Posterior cingulate gyrus (tissue), 11 donors: ENCODE measurements at regions not wholly inside any gene's neighbourhood (a gene's known extent, or its start where the extent isn't known, plus 50 kb on each side); places are given as distances from the start of the nearest gene placed in this dataset.

Experiments
- DNase-seq, 10 donors: peaks; one replicate each; pipeline versions ENCODE4 v3.0.0 to v3.0.0-alpha.2; 2020 to 2021; ENCODE audit warnings: mixed read lengths in 3 of 10
- intact Hi-C: fragments of 100-400 bp; cut with DNase I; formaldehyde crosslinking; loops from one replicate; pipeline ENCODE4 v1.15.1; 2023

DNA sequence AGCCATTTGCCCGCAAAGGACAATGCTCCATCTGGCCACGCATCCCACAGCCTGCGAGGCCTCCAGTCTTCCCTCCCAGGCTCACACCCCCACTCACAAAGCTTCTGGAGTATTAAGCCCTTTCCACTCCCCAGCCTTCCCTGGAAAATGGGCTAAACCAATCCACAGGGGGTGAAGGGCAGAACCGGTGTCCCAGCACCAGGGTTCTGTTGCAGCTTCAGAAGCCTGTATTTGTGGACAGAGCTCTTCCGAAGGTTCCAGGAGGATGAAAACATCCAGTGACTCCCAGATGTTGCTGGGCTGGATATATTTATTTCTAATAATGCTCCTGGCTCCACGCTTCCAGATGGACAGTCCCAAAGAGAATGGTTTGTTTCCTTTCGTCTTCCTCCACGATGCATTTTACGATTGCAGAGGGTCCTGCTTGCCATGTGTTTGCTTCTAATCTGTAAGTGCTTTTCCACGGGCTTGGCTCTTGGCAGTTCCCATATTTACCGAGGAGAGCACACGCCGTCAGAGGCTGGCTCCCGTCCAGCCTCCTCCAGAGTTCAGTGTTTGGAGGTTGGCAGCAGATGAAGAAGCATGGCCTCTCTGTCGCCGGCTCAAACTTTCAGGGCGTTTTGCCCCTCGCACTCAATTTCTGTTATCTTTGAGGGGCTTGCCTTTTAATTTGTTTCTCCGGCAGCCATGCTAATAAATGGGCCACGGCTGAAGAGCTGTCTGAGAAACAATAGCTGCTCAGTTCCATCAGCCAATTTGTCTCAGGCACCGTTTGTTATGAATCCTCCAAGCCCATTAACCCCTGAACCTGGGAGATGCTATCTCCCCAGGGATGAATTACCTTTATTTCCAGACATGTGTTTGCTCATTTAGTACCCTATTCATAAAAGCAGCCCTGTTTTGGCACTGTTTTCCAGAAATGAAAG is 367.9 kb upstream of the PROK2 start:
- intact Hi-C loops = loop anchor here (10.0 kb wide), 1 partner anchor 198 kb away; no protein-coding TSS in a partner anchor

DNA sequence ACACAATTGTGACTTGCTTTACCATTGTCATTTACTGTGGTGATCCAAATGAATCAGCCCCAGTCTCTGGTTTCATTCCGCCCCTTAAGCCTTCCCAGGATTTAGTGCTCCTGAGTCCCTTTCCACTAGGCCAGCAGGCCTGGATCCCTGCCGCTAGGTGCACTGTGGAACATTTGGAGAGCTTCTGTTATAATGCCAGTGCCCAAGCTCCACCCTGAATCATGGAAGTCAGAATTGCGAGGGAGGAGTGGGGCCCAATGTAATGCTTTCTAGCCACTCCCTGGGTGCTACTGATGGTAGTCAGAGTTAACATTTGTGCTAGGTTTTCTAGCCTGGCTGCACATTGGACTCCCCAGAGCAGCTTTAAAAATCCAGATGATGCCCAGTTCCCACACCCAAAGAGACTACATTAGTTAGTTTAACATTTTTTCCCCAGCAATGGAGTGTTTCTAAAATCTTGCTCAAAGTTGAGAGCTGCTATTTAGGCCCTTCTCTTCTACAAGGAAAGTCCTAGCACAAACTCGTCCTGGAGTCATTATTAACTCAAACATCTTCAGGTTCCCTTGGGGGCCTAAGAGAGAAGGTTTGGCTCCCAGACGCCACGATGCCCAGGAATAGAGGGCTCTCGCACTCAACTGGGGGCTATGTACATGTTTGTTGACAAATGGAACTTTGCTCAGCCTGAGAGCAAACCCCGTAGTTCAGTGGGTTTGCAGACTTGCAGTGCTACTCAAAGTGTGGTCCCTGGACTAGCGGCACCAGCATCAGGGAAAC is 366.7 kb upstream of the PROK2 start:
- intact Hi-C loops = loop anchor here (10.0 kb wide), 1 partner anchor 197 kb away; no protein-coding TSS in a partner anchor

More for the DNA sequence above, 367.9 kb upstream of the PROK2 start:
- DNase-seq = peak; percentile 27 to 94 (median 56)

DNA sequence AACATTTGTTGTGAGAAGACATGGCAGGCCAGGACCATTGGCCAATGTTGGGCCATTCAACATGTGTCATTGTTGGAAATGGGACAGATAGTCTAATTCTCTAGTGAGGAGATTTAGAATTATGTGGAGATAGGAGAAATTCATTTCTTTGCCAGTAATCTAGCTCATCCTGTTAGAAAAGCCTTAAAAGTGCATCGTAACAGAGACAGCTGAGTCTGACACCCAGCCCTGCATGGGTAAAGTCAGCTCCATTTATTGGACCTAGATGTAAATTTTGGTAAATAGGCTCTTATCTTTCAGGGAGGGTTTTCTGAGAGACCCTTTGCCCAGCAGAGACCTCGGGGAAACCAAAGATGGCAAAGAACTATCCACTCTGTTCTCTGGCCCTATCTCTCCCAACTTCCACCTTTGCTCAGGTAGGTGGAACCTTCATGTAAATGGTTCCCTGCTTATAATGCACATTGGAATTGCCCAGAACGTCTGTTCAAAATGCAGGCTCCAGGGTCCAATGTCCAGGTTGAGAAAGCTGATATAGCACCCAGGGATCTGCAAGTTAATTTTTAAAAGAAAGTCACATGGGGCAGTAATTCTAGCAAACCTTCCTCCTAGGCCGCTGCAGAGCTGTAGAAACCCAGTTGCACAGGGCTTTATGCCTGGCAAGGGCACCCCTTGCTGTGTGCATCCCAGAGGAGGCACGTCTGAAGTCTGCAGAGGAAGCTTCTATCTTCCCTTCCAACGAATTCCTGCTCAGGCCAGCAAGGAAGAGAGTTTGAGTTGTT is 365.9 kb upstream of the PROK2 start:
- no peak for DNase-seq
- intact Hi-C loops = loop anchor here (10.0 kb wide), 1 partner anchor 196 kb away; no protein-coding TSS in a partner anchor

More for the DNA sequence above, 366.7 kb upstream of the PROK2 start:
- no peak for DNase-seq

DNA sequence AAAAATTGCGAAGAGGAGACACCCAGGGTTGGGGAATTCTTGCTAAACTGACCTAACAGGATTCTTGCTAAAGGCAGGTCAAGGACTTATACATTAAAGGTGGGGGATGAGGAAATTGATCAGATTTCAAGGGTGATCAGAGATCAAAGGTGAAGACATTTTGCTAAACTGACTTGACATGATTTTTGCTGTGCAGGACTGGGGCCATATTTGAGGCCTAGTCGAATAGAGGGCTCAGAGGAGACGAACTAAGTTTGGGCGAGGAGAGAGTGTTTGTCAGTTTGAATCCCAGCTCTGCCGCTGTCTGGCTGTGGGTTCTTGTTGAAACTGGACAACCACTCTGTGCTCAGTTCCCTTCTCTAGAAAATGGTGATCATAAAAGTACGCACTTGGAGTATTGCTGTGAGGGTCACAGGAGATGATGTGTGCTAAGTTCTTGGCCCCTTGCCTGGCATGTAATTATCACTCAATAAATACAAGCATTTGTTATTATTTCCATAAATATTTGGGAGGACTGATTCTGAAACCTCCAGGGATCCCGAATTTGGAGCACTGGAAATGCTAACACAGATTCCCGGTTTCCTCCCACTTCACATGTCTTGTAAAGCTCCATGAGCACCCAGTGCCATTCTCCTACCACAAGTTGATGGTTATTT is 364.8 kb upstream of the PROK2 start:
- intact Hi-C loops = loop anchor here (10.0 kb wide), 1 partner anchor 195 kb away; no protein-coding TSS in a partner anchor
- no peak for DNase-seq

DNA sequence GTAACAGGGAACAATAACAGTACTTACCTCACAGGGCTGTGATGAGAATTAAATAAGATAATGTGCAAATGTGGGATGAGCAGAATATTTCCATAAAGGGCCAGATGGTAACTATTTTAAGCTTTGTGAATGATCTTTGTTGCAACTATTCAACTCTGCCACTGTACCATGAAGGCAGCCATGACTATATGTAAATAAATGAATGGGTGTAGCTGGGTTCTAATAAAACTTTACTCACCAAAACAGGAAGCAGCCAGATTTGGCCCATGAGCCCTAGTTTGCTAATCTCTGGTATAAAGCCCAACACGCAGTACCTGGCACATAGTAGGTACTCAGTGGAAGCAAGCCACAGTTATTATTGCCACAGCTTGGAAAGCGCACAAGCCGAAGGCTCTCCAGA is 362.7 kb upstream of the PROK2 start:
- DNase-seq = no peak
- intact Hi-C loops = no loop called here

DNA sequence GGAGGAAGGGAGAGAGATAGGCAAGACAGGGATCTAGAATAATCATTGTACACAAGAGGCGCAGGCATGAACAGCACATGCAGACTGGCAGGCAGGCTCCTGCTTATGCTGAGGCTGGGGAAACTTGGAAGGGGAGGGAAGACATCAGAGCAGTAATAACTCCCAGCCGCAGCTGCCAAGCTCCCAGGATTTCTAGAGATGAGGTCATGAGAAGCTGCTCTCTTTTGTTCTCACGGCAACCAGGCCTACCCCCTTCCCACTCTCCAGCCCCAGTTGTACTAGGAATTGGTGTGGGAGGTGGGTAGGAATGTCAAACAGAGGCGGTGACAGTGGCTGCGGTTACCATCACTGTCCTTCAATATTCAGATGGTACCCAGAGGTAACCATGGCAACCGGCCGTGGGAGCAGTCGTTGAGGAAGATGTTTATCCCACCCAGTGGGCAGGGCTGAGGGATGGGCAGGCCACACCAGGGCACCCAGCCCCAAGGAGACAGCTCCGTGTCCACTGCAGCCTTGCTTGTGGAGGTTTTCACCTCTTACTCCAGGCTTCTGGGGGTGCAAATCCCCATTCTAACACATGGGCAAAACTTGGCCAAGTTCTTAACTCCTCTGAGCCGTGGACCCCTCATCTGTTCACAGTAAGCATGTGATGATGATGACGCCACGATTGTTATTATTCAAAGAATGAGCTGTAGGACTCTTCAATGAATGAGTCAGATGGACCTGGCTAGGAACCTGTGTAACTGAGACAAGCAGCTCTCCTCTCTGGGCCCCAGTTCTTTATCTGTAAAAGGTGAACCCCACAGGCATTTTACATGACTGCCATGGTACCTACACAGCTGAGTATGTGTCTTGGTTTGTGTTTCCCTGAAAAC is 360.8 kb upstream of the PROK2 start:
- intact Hi-C loops = no loop called here

DNA sequence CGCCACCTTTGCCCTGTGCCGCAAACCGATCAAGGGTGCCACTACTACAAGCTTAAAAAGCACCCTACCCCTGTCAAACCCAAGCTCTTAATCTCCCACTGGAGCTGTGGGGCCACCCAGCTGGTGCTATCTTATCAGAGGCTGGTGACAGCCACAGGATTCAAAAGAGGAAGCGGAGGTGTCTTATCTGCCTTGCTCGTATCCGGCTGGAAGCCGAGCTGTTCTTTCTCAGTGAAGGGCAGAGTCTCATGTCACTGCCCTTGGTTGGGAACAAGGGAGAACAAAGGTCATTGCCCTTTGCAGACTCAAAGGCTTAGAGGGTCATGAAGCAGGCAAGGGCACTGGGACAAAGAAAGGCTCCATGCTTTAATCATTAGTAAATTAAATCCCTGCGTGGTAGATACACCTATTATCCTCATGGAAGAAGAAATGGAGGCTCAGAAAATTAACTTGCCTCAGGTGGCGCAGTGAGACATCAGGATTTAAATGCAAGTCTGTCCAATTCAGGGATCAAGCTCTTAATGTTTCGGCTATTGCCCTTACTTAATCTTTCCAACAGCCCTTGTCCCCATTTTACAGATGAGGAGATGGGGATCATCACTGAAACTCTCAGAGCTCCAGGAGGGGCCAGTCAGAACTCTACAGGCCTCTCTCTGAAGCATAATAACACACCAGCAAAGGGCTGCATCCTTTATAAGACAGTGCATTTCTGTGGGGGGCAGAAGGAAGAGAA is 360.0 kb upstream of the PROK2 start:
- DNase-seq = no peak
- intact Hi-C loops = no loop called here

More for the DNA sequence above, 360.8 kb upstream of the PROK2 start:
- peak in 7 of 10 donors; percentile 19 to 90 (median 50) for DNase-seq

DNA sequence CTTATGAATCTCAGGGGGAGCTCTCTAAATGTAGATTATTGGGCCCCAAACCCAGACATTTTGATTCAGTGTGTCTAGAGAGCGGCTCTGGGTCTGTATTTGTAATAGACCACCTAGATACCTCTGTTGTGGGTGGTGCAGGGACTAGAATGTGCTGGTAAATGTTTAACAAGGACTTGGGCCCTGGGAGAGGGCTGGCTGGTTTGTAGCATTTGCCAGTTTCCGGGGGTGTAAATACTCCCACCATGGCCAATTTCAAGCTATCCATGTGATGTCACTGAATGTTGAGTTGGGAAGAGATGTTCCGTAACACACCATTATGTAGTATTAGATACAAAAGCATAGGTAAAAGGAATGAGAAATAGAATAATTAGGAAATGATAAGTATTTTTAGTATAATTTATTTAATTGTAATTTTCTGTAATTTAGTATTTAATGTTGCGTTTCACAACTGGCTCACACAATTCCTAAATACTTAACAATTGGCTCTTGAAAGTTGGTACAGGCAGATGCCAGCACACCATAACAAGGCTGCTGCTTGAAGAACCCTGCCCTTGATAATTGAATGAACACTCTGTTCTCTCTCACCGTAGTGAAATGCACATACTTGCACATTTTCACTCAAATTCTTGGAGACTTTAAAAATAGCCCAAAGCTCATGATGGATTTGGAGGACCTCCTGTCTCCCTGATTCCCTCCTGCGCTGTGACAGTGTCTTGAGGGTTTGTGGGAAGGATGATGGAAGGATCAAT is 359.2 kb upstream of the PROK2 start:
- DNase-seq = no peak

DNA sequence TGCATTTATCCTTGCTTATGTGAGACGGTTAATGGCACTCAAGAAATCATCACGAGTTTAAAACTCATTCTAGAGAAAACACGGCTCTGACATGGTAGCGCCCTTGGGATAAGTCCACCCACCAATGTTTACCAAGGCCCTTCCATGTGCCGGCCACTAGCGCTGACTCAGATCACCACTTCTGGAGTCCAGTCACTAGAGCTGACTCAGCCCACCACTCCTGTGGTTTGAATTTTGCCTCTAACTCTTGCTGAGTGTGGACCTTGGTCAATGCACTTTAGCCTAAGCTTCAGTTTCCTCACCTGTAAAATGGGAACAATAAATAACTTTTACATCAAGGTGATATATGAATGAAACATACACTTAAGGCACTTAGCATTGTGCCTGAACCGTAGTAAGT is 358.4 kb upstream of the PROK2 start:
- intact Hi-C loops = no loop called here
- DNase-seq = no peak

More for the DNA sequence above, 359.2 kb upstream of the PROK2 start:
- intact Hi-C loops = no loop called here

DNA sequence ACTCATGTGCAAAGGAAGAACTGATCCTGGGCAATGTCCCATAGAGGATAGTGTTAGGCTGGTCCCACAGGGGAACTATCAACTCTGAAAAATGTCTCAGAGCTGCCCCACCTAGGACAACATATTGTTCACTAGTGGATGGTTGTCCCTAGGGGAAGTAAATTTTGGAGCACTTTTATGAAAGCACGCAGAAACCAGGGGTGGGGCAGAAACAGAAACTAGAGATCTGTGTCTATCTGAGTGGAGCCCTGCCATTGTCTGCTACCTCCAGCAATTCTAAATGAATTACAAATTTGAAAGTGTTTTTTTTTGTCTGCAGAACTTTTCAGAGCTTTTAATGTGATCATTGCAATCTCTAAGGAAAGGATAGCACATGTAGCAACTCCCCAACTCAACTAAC is 357.1 kb upstream of the PROK2 start:
- intact Hi-C loops = no loop called here
- DNase-seq = no peak

DNA sequence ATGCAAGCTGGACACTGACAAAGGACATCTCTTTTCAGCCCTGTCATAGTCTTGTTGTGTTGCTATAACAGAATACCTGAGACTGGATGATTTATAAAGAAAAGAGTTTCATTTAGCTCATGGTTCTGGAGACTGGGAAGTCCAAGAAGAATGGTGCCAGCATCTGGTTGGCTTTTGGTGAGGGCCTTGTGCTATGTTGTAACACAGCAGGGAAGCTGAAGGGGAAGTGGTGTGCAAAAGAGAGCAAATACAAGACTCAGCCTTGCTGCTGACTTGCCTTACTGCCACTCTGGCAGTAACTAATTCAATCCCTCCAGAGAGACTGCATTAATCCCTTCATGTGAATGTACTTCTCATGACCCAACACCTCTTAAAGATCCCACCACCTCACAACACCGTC is 356.3 kb upstream of the PROK2 start:
- intact Hi-C loops = no loop called here
- no peak for DNase-seq

DNA sequence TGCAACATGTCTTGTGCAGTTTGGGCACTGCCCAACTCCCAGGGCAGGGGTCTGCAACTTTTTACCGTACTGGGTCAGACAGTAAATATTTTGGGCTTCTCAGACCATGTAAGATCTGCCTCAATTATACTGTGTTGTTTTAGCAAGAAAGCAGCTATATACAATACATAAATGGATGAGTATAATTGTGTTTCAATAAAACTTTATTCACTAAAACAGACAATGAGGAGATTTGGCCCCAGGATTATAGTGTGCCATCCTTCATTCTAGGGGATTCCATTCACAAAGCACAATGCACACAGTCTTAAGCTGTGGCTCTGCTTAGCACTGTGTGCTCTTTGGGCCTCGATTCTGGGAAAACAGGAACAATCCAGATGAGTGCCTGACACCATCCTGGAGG is 354.4 kb upstream of the PROK2 start:
- intact Hi-C loops = no loop called here
- no peak for DNase-seq

DNA sequence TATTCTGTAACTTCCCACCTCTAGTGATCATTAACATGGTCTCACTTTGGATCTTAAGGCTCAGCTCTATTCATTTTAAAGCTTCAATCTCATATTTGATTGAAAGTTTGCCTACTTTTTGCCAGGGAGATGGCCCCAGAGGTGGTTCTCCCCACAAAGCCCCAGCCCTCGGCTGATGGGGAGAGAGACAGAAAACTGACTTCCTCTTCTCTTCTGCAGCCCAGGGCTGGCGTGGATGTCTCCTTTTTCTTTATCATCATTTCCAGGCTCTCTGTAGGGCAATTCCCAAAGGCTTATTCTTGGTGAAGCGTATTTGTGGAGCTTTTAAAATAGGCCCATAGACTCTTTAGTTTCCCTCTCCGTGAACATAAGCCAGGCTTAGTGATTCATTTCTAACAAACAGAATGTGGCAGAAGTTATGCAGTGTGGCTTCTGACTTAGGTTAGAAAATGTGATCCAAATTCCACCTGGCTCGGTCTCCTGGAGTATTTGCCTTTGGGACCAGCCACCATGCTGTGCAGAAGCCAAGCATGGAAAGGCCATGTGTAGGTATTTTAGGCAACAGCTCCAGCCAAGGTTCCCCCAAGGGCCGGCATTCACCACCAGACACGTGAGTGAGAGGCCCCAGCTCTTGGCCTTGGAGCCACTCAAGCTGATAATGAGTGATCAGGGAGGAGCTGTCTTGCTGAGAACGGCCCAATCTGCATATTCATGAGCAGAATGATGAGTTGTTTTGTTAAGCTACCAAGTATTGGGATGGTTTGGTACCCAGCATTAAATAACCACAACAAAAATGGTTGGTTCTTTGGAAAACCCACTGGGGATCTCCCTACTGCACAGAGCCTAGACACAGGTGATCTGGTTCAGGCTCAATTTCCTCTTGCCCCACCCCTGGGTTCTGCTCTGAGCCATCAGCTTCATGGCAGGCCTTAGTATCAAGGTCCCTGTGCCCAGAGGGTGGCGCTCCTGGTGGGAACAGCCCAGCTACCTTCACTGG is 353.2 kb upstream of the PROK2 start:
- no peak for DNase-seq
- intact Hi-C loops = no loop called here

DNA sequence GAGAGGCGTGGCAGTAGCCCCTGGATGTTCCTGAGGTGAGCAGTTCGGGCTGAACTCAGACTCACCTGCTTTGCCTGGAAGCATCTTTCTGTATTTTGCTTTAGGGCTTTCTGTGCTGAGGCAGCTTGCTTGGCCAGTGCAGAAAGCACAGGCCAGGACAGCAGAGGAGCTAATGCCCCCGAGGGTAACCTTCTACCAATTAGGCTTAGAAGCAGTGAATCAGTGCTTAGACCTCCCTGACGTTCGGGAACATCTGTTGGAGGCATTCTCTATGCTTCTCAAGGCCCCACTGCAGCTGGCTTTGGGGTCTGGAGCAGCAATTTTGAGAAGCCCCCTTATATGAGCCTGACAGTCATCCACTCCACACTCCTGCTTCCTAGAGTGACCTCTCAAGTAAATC is 350.7 kb upstream of the PROK2 start:
- no peak for DNase-seq
- intact Hi-C loops = no loop called here

DNA sequence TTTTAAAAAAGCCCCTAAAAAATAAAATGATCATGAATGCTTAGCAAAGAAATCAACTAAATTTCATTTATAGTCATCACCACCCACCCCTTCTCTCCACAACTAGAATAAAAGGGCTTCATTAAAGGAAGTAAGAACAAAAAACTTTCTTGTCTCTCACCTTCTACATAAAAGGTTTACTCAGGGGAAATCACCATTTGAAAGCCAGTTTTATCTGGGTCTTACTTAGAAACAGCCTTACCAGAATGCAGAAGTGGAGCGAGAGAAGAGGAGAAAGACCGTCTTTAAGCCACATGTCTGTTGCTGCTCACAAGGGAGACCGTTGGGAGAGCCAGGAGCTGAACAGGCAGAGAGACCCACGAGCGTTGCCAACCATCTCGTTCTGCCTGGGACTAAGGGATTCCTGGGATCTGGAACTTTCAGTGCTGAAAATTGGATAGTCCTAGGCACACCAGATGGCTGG is 350.1 kb upstream of the PROK2 start:
- intact Hi-C loops = no loop called here
- no peak for DNase-seq

DNA sequence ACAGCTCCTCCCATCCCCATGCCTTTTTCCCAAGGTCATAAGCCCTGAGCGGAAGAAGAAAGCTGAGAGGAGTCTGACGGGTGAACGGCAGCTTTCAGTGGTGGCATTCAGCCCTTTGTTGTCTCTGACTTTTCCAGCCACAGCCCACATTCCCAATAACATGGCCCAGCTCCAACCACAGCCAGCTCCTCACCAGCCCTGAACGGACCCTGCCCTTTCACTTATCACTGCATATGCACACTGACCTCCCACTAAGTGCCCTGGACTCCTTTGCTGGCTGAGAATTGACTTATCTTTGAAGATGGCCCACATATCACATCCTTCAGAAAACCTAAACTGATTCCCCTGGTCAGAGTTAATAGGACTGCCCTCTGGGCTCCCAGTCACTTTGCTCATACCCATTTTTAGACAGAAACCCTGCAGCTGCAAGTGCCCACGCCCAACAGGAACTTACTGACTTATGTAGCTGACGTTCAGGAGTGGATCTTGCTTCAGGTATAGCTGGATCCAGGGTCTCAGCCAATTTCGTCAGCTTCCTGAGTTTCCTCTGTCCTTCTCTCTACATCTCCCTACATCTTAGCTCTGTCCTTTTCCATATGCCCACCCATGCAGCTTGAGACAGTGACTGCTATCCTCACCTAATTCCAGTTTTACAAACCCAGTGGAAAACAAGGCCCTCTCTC is 348.5 kb upstream of the PROK2 start:
- intact Hi-C loops = no loop called here
- DNase-seq = no peak
